ENCODE measurements at regions not wholly inside any gene's neighbourhood (a gene's known extent, or its start where the extent isn't known, plus 50 kb on each side); places are given as distances from the start of the nearest gene placed in this dataset.

GRCh38 chr12:93219947-93220346 is 157.8 kb upstream of the NUDT4 start:
- Histone ChIP-seq H3K4me3 (ENCODE audit: low read depth, low read length, poor library complexity, severe bottlenecking) (no peak overlapping the region), H3K27ac (ENCODE audit: low read depth, low read length, poor library complexity, severe bottlenecking) (no peak overlapping the region), H3K36me3 (ENCODE audit: insufficient read depth, low read length, poor library complexity, severe bottlenecking) (no peaks in the 10 kb centered on the region), H3K27me3 (replicated peaks; ENCODE audit: insufficient read depth, low read depth, low read length, poor library complexity) (no peaks in the 10 kb centered on the region), H3K9me3 (ENCODE audit: low read depth, low read length, poor library complexity, severe bottlenecking) (peaks cover 5% of the 10 kb centered on the region), H3K4me1 (ENCODE audit: insufficient read depth, low read length, poor library complexity, severe bottlenecking) (peaks cover 18% of the 10 kb centered on the region)
- TF ChIP-seq CTCF (conservative IDR thresholded peaks at IDR 0.05; ENCODE audit: low read depth, low read length) = no peak
- TF ChIP-seq EZH2 (IDR thresholded peaks at IDR 0.05; ENCODE audit: borderline replicate concordance, low read depth, low read length, poor library complexity, severe bottlenecking) = no peak
- POLR2A ChIA-PET (ENCODE audit: low non-redundant PET) = interaction anchor here (0.6 kb wide), 1 partner anchor 53 kb away, joined by 3 read pairs; no protein-coding TSS in a partner anchor
- CTCF ChIA-PET = no interaction called here
- no TSS peak for BruUV-seq (replicated peaks)
- intact Hi-C loops (cut with micrococcal nuclease; ENCODE audit: unreplicated experiment) = loop anchor here (10.0 kb wide), 1 partner anchor 155 kb away; the partner anchor contains the start of gene NUDT4
- DNase-seq (ENCODE audit: low spot score) = no peak

- Histone ChIP-seq H3K36me3 (ENCODE audit: insufficient read depth, low read length, poor library complexity, severe bottlenecking) (no peaks in the 10 kb centered on the region), H3K27ac (ENCODE audit: low read depth, low read length, poor library complexity, severe bottlenecking) (no peak overlapping the region), H3K4me3 (ENCODE audit: low read depth, low read length, poor library complexity, severe bottlenecking) (no peak overlapping the region), H3K4me1 (ENCODE audit: insufficient read depth, low read length, poor library complexity, severe bottlenecking) (peaks cover 18% of the 10 kb centered on the region), H3K9me3 (ENCODE audit: low read depth, low read length, poor library complexity, severe bottlenecking) (peaks cover 5% of the 10 kb centered on the region), H3K27me3 (replicated peaks; ENCODE audit: insufficient read depth, low read depth, low read length, poor library complexity) (no peaks in the 10 kb centered on the region)
- TF ChIP-seq CTCF (conservative IDR thresholded peaks at IDR 0.05; ENCODE audit: low read depth, low read length) (no peak), EZH2 (IDR thresholded peaks at IDR 0.05; ENCODE audit: borderline replicate concordance, low read depth, low read length, poor library complexity, severe bottlenecking) (no peak)
- intact Hi-C loops (cut with micrococcal nuclease; ENCODE audit: unreplicated experiment) = loop anchor here (10.0 kb wide), 1 partner anchor 153 kb away; the partner anchor contains the start of gene NUDT4
- ChIA-PET POLR2A (ENCODE audit: low non-redundant PET) (no interaction called here), CTCF (no interaction called here)
- no peak for DNase-seq (ENCODE audit: low spot score)
- BruUV-seq (replicated peaks) = no TSS peak
These were observed 155.9 kb upstream of the NUDT4 start for GRCh38 chr12:93221841-93222240.

GRCh38 chr12:93223440-93224426 is 154.0 kb upstream of the NUDT4 start:
- Histone ChIP-seq H3K36me3 (ENCODE audit: insufficient read depth, low read length, poor library complexity, severe bottlenecking) (no peaks in the 10 kb centered on the region), H3K9me3 (ENCODE audit: low read depth, low read length, poor library complexity, severe bottlenecking) (peaks cover 10% of the 10 kb centered on the region), H3K4me1 (ENCODE audit: insufficient read depth, low read length, poor library complexity, severe bottlenecking) (peaks cover 18% of the 10 kb centered on the region), H3K27me3 (replicated peaks; ENCODE audit: insufficient read depth, low read depth, low read length, poor library complexity) (no peaks in the 10 kb centered on the region), H3K4me3 (ENCODE audit: low read depth, low read length, poor library complexity, severe bottlenecking) (no peak overlapping the region), H3K27ac (ENCODE audit: low read depth, low read length, poor library complexity, severe bottlenecking) (peak overlapping the region; percentile 77)
- BruUV-seq (replicated peaks) = no TSS peak
- POLR2A ChIA-PET (ENCODE audit: low non-redundant PET) = no interaction called here
- CTCF ChIA-PET = no interaction called here
- intact Hi-C loops (cut with micrococcal nuclease; ENCODE audit: unreplicated experiment) = loop anchor here (10.0 kb wide), 1 partner anchor 151 kb away; the partner anchor contains the start of gene NUDT4
- TF ChIP-seq EZH2 (IDR thresholded peaks at IDR 0.05; ENCODE audit: borderline replicate concordance, low read depth, low read length, poor library complexity, severe bottlenecking) = no peak
- DNase-seq (ENCODE audit: low spot score) = peak; percentile 72
